GM12865 (cell line): ENCODE measurements at regions not wholly inside any gene's neighbourhood (a gene's known extent, or its start where the extent isn't known, plus 50 kb on each side); places are given as distances from the start of the nearest gene placed in this dataset.

ENCODE experiments used
- DNase-seq: peaks from one replicate; pipeline ENCODE4 v3.0.0; 2010; ENCODE audit warnings: low read depth
- H3K4me3 ChIP-seq: 2 replicates; pipeline ENCODE4 v1.5.1; 2011; ENCODE audit warnings: mild to moderate bottlenecking, low read depth, low read length, control low read depth
- TF ChIP-seq, protein P1 (sequence below): IDR thresholded peaks from 2 replicates; pipeline ENCODE4 v1.5.1; 2011; ENCODE audit warnings: low read length, control low read depth, low read depth, inconsistent platforms; ENCODE audit not compliant: insufficient read depth; ENCODE audit errors: missing control alignments

- H3K4me3 ChIP-seq: no peak overlapping the region
- TF ChIP-seq, protein P1, sequence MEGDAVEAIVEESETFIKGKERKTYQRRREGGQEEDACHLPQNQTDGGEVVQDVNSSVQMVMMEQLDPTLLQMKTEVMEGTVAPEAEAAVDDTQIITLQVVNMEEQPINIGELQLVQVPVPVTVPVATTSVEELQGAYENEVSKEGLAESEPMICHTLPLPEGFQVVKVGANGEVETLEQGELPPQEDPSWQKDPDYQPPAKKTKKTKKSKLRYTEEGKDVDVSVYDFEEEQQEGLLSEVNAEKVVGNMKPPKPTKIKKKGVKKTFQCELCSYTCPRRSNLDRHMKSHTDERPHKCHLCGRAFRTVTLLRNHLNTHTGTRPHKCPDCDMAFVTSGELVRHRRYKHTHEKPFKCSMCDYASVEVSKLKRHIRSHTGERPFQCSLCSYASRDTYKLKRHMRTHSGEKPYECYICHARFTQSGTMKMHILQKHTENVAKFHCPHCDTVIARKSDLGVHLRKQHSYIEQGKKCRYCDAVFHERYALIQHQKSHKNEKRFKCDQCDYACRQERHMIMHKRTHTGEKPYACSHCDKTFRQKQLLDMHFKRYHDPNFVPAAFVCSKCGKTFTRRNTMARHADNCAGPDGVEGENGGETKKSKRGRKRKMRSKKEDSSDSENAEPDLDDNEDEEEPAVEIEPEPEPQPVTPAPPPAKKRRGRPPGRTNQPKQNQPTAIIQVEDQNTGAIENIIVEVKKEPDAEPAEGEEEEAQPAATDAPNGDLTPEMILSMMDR: no peak
- DNase-seq: no peak
These were observed 1055.7 kb upstream of the TMEFF2 start for GRCh38 chr2:193250389-193250788.

- TF ChIP-seq, protein P1: peak; percentile 10
- peak; percentile 3 for DNase-seq
- no peak overlapping the region for H3K4me3 ChIP-seq
These were observed 1046.0 kb upstream of the TMEFF2 start for GRCh38 chr2:193240752-193241151.

DNA sequence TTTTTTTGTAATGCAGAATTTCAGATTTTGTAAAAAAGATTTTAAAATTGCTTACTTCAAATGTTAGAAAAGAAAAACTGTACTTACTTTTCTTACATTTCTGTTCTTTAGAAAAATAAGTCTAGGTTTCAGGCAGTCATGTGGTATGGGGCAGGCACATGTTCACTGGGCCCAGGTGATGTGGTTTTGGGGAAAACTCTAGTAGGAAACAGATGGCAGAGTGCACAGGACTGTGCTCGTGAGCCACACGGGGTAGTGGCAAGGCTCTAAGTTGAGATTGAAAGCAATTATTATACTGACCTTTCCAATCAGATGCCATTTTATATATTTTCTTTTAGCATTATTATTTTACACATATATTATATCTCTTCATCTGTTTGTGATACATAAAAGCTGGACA, 1036.9 kb upstream of the TMEFF2 start:
- no peak overlapping the region for H3K4me3 ChIP-seq
- TF ChIP-seq, protein P1: no peak
- no peak for DNase-seq

DNA sequence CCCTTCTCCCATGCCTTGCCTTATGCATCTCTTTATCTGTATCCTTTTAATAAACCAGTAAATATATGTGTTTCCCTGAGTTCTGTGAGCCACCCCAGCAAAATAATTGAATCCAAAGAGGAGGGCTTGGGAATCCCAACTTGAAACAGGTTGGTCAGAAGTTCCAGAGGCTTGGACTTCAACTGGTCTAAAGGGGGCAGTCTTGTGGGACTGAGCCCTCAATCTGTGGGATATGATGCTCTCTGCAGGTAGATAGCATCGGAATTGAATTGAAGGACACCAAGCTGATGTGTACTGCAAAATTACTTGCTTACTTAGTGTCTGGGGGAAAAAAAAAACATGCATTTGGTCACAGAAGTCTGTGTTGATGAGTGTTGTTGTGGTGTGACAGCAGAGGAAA, 1033.5 kb upstream of the TMEFF2 start:
- no peak for DNase-seq
- no peak overlapping the region for H3K4me3 ChIP-seq
- TF ChIP-seq, protein P1: no peak

GRCh38 chr2:193222454-193222853, 1027.7 kb upstream of the TMEFF2 start:
- TF ChIP-seq, protein P1: no peak

GRCh38 chr2:193219413-193219812, 1024.7 kb upstream of the TMEFF2 start:
- TF ChIP-seq, protein P1: no peak
- no peak for DNase-seq

More at GRCh38 chr2:193222454-193222853, 1027.7 kb upstream of the TMEFF2 start:
- DNase-seq: no peak
- H3K4me3 ChIP-seq: no peak overlapping the region

GRCh38 chr2:193201583-193201982, 1006.9 kb upstream of the TMEFF2 start:
- TF ChIP-seq, protein P1: no peak
- H3K4me3 ChIP-seq: no peak overlapping the region
- DNase-seq: no peak

More at GRCh38 chr2:193219413-193219812, 1024.7 kb upstream of the TMEFF2 start:
- no peak overlapping the region for H3K4me3 ChIP-seq
